ENCODE measurements at regions not wholly inside any gene's neighbourhood (a gene's known extent, or its start where the extent isn't known, plus 50 kb on each side); places are given as distances from the start of the nearest gene placed in this dataset.

DNA sequence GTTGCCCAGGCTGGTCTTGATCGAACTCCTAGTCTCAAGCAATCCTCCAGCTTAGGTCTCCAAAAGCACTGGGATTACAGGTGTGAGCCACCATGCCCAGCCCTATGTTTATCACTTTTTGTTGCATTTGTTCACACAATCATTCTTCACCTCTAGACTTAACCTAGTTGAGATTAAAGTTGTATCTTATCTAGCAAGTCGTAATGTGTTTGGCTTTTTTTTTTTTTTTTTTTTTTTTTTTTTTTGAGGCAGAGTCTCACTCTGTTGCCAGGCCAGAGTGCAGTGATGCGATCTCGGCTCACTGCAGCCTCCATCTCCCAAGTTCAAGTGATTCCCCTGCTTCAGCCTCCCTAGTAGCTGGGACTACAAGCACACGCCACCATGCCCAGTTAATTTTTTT lies 90.2 kb upstream of the C9orf72 start:
- Histone ChIP-seq H3K4me3 (ENCODE audit: low read depth, low read length) (no peak overlapping the region), H3K27me3 (ENCODE audit: control insufficient read depth, insufficient read depth, low read length) (no peaks in the 10 kb centered on the region), H3K36me3 (ENCODE audit: control insufficient read depth, insufficient read depth, low read length) (no peaks in the 10 kb centered on the region)
- TF ChIP-seq, protein P1, sequence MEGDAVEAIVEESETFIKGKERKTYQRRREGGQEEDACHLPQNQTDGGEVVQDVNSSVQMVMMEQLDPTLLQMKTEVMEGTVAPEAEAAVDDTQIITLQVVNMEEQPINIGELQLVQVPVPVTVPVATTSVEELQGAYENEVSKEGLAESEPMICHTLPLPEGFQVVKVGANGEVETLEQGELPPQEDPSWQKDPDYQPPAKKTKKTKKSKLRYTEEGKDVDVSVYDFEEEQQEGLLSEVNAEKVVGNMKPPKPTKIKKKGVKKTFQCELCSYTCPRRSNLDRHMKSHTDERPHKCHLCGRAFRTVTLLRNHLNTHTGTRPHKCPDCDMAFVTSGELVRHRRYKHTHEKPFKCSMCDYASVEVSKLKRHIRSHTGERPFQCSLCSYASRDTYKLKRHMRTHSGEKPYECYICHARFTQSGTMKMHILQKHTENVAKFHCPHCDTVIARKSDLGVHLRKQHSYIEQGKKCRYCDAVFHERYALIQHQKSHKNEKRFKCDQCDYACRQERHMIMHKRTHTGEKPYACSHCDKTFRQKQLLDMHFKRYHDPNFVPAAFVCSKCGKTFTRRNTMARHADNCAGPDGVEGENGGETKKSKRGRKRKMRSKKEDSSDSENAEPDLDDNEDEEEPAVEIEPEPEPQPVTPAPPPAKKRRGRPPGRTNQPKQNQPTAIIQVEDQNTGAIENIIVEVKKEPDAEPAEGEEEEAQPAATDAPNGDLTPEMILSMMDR (IDR thresholded peaks at IDR 0.05; ENCODE audit: insufficient read depth, low read length, poor library complexity, severe bottlenecking) = no peak
- DNase-seq (ENCODE audit: low read depth) = no peak

DNA sequence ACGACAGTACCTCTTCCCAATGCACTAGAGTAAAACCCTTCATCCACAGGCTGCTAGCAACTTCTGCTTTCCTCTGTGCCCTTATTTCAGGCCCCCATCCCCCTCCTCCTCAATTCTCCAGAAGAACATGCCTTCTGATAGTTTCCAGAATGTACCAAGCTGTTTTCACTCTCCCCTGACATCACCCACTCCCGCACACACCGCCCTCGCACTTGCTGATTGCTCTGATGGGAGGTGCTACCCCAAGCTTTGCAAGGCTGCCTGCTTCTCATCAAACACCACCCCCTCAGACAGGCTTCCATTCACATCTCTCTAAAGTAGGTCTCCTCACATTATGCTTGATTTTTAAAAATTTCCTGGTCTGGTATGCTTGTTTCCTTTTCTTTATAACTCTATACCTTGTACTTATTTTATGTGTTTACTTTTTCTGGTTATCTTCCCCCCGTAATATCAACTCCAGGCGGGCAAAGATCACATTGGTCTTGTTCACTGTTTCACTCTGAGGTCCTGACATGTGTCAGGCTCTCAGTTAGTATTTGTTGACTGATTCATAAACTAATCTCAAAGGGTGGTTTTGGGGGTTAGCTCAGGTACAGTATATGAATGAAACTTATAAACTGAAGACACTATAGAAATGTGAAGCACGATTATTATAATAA lies 91.0 kb upstream of the C9orf72 start:
- Histone ChIP-seq H3K36me3 (ENCODE audit: control insufficient read depth, insufficient read depth, low read length) (no peaks in the 10 kb centered on the region), H3K27me3 (ENCODE audit: control insufficient read depth, insufficient read depth, low read length) (no peaks in the 10 kb centered on the region), H3K4me3 (ENCODE audit: low read depth, low read length) (no peak overlapping the region)
- DNase-seq (ENCODE audit: low read depth) = no peak
- TF ChIP-seq, protein P1 (IDR thresholded peaks at IDR 0.05; ENCODE audit: insufficient read depth, low read length, poor library complexity, severe bottlenecking) = no peak

DNA sequence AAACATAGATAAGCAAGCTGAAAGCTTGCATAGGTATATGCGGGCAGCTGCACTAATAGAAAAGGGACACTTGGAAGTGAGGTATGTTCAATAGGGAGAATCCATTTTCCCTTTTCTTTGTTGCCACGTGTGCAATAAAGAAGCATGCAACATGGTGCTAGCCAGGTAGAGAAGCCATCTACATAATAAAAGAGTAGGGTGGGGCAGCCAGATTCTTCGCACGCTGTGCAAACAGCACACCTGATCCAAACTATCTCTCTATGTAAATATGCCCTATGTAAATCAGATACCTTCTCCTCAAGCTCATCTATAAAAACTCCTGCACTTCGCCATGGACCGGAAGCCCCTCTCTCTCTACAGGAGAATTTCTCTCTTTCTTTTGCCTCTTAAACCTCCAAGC lies 91.9 kb upstream of the C9orf72 start:
- Histone ChIP-seq H3K27me3 (ENCODE audit: control insufficient read depth, insufficient read depth, low read length) (no peaks in the 10 kb centered on the region), H3K4me3 (ENCODE audit: low read depth, low read length) (no peak overlapping the region), H3K36me3 (ENCODE audit: control insufficient read depth, insufficient read depth, low read length) (no peaks in the 10 kb centered on the region)
- TF ChIP-seq, protein P1 (IDR thresholded peaks at IDR 0.05; ENCODE audit: insufficient read depth, low read length, poor library complexity, severe bottlenecking) = no peak
- no peak for DNase-seq (ENCODE audit: low read depth)

DNA sequence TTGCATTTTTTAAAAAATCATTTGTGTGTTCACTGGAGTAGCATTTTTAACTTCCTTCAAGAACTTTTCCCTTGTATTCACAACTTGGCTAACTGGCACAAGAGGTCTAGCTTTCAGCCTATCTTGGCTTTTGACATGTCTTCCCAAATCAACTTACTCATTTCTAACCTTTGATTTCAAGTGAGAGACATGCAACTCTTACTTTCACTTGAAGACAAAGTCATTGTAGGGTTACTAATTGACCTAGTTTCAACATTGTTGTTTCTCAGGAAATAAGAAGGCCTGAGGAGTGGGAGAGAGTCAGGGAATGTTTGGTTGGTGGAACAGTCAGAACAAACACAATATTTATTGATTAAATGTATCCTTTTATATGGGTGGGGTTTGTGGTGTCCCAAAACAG lies 95.0 kb upstream of the C9orf72 start:
- H3K36me3 ChIP-seq (ENCODE audit: control insufficient read depth, insufficient read depth, low read length) = no peaks in the 10 kb centered on the region
- TF ChIP-seq, protein P1 (IDR thresholded peaks at IDR 0.05; ENCODE audit: insufficient read depth, low read length, poor library complexity, severe bottlenecking) = no peak
- no peak for DNase-seq (ENCODE audit: low read depth)
- no peaks in the 10 kb centered on the region for H3K27me3 ChIP-seq (ENCODE audit: control insufficient read depth, insufficient read depth, low read length)
- H3K4me3 ChIP-seq (ENCODE audit: low read depth, low read length) = no peak overlapping the region

DNA sequence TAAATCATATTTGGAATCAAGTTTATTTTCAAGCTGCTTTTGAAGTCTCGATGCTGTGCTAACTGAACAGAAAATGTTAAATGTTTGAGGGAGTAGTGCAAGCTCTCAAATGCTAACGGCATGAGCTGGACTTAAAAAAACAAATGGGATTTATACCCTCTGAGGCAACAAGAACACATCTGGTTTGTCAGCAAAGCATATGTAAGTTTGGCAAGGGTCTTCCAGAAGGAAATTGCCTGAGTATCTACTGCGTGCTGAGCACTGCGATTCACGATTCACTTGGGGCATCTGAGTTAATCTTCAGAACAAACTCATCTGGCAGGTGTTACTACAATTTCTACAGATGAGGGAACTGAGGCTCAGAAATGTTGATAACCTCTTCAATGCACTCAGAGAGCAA lies 98.4 kb upstream of the C9orf72 start:
- Histone ChIP-seq H3K4me3 (ENCODE audit: low read depth, low read length) (no peak overlapping the region), H3K36me3 (ENCODE audit: control insufficient read depth, insufficient read depth, low read length) (no peaks in the 10 kb centered on the region), H3K27me3 (ENCODE audit: control insufficient read depth, insufficient read depth, low read length) (no peaks in the 10 kb centered on the region)
- TF ChIP-seq, protein P1 (IDR thresholded peaks at IDR 0.05; ENCODE audit: insufficient read depth, low read length, poor library complexity, severe bottlenecking) = no peak
- no peak for DNase-seq (ENCODE audit: low read depth)

DNA sequence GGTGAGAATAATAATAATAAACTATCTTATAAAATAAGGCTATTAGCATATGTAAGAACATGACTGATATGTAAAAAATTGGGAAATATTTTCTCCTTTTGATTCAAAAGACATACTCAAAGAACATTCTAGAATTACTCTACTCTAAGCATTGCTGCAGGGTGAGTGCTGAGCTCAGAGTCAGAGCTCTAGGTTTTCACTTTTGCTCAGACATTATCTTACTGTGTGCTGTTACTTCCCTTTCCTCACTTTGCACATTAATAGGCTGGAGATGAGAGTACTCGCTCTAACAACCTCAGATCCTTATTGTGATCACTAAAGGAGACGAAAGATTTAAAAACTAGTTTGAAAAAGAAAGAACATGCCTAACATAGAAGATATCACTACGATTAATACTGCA lies 99.4 kb upstream of the C9orf72 start:
- DNase-seq (ENCODE audit: low read depth) = no peak
- Histone ChIP-seq H3K36me3 (ENCODE audit: control insufficient read depth, insufficient read depth, low read length) (no peaks in the 10 kb centered on the region), H3K27me3 (ENCODE audit: control insufficient read depth, insufficient read depth, low read length) (no peaks in the 10 kb centered on the region), H3K4me3 (ENCODE audit: low read depth, low read length) (no peak overlapping the region)
- TF ChIP-seq, protein P1 (IDR thresholded peaks at IDR 0.05; ENCODE audit: insufficient read depth, low read length, poor library complexity, severe bottlenecking) = no peak

Measured in kidney epithelial cell (primary cell).